22Rv1 (cell line): ENCODE measurements at regions not wholly inside any gene's neighbourhood (a gene's known extent, or its start where the extent isn't known, plus 50 kb on each side); places are given as distances from the start of the nearest gene placed in this dataset.

ENCODE experiments used
- ZFX ChIP-seq: fragments of 450-650 bp; IDR thresholded peaks from 2 replicates; pipeline ENCODE4 v1.6.1; 2017; ENCODE audit warnings: antibody characterized with exemption, borderline replicate concordance
- TF ChIP-seq, protein P1 (sequence below): fragments of 450-650 bp; IDR thresholded peaks from 2 replicates; pipeline ENCODE4 v1.5.1; 2017; ENCODE audit warnings: mild to moderate bottlenecking

DNA sequence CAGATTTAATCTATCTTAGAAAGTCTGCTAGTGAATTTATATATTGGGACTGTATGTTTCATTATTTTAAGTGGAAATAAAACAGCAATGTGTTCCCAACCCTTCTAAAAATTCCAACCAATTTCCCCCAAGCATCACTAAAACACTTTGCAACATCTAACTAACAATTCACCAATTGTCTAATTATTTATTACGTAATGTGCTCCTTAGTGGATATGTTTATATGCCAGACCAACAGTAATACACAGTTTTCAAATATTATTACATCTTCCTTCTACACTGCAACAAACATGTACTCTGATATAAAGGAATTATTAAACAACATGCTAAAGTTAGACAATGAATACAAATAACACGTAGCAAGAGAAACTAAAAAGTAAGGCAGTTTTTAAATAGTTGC lies 262.6 kb upstream of the THBS1 start:
- TF ChIP-seq, protein P1, sequence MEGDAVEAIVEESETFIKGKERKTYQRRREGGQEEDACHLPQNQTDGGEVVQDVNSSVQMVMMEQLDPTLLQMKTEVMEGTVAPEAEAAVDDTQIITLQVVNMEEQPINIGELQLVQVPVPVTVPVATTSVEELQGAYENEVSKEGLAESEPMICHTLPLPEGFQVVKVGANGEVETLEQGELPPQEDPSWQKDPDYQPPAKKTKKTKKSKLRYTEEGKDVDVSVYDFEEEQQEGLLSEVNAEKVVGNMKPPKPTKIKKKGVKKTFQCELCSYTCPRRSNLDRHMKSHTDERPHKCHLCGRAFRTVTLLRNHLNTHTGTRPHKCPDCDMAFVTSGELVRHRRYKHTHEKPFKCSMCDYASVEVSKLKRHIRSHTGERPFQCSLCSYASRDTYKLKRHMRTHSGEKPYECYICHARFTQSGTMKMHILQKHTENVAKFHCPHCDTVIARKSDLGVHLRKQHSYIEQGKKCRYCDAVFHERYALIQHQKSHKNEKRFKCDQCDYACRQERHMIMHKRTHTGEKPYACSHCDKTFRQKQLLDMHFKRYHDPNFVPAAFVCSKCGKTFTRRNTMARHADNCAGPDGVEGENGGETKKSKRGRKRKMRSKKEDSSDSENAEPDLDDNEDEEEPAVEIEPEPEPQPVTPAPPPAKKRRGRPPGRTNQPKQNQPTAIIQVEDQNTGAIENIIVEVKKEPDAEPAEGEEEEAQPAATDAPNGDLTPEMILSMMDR = no peak
- TF ChIP-seq ZFX = no peak
